ENCODE measurements at regions not wholly inside any gene's neighbourhood (a gene's known extent, or its start where the extent isn't known, plus 50 kb on each side); places are given as distances from the start of the nearest gene placed in this dataset.

- no peak for TF ChIP-seq EZH2 (IDR thresholded peaks at IDR 0.05; ENCODE audit: borderline replicate concordance, low read depth, low read length, severe bottlenecking)
- no peak for TF ChIP-seq CTCF (IDR thresholded peaks at IDR 0.05; ENCODE audit: borderline replicate concordance, extremely low read depth, low read length, poor library complexity, severe bottlenecking)
Measured at GRCh38 chr10:21347785-21348170, 177.7 kb downstream of the SKIDA1 start.

Measured in DND-41 (cell line).